Amniotic stem cell (primary cell): ENCODE measurements at regions not wholly inside any gene's neighbourhood (a gene's known extent, or its start where the extent isn't known, plus 50 kb on each side); places are given as distances from the start of the nearest gene placed in this dataset.

Source experiments
- DNase-seq: peaks from one replicate; lab custom pipeline; 2025; lab: John Stamatoyannopoulos, UW

DNA sequence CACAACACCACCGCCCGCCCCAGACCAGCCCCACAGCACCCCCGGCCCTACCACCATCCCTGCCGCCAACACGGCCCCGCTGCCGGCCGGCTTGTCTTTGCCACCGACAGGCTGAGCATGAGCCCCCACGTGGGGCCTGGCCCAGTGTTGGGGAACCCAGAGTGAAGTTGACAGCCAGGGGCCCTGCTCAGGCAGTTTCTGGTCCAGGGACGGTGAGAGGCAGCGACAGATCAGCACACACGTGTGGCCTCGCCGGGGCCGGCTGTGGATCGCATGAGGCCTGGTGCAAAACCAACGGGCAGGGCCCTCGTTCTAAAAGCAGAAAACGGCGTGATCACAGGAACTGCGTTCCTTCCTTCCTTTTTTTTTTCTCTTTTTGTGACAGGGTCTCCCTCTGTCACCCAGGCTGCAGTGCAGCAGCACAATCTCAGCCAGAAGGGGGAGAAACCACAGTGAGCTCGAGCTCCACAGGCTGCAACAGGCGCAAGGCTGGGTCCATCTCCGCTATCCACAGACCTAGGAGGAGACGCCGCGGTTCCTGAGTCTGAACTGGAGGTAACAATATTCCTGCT is 50.5 kb upstream of the FBRSL1 start:
- DNase-seq = no peak

DNA sequence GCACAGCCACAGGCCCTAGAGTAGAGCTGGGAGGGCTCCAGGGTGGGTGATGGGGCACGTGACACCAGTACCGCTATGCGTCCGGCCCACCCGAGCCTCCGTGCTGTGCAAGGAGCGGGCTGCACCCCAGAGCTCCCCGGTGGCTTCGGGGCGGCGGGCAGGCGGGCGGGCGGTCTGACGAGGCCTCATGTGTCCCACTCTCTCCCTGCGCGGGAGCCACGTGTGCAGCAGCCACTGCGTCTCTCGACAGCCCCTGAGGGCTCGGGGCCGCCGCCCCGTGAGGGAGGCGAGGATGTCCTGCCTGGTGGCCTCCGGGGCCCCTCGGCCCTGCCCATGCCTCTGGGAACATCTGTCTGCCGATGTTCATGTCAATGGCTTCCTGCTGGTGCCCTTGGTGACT is 51.2 kb upstream of the FBRSL1 start:
- no peak for DNase-seq

DNA sequence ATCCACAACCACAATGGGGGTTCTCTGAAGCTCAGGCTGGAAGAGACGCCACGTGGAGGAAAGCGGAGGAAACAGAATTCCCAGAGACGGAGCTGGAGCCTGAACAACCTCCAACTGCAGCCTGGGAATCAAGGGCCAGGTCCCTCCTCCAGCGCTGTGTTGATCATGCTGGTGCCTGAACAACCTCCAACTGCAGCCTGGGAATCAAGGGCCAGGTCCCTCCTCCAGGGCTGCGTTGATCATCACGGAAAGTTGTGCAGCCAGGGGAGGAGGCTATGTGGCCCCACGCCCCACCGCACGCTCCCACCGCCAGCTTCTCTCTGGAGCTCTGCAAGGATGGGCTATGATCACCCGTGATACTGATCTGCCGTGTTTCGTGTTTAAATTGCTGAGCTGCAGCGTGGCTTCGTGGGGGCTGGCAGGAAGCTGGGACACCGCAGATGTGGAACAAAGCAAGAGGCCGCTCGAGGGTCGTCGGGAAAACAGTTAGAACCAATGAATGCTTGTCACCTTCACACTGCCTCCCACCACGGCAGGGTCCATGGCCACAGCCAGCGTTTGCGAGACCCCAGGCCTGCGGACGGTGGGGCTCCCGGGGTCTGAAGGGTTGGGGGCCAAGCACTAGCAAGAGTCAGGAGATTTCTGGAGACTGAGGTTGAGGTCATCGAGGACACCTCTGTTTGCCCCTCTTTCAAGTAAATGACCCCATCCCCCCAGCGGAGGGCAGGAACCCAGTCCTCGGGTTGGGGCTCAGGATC is 51.8 kb upstream of the FBRSL1 start:
- DNase-seq = no peak

DNA sequence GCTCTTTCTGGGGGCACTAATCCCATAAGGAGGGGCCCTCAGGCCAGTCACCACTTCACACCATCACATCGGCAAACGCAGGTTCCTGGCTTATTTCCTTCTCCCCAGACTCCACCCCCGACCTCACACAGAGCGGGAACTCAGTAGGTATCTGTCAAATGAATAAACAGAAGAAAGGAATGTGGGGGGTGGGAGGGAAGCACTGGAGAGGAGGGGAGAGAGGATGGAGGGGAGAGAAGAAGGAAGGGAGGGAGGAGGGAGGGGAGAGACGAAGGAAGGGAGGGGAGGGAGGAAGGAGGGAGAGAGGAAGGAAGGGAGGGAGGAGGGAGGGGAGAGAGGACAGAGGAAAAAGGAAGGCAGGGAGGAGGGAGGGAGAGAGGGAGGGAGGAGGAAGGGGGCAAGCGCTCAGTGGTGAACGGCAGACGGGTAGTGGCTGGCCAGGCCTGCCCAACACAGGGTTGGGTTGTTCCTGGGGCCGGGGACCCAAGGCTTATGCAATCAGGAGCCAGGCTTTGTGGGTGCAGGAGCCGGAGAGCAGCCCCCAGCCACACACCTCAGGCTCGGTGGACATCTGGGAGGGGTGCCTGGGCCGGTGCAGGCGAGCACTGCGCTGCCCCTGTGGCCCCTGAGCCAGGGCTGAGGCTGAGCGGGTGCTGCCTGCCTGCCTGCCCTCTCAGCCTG is 52.6 kb upstream of the FBRSL1 start:
- no peak for DNase-seq

DNA sequence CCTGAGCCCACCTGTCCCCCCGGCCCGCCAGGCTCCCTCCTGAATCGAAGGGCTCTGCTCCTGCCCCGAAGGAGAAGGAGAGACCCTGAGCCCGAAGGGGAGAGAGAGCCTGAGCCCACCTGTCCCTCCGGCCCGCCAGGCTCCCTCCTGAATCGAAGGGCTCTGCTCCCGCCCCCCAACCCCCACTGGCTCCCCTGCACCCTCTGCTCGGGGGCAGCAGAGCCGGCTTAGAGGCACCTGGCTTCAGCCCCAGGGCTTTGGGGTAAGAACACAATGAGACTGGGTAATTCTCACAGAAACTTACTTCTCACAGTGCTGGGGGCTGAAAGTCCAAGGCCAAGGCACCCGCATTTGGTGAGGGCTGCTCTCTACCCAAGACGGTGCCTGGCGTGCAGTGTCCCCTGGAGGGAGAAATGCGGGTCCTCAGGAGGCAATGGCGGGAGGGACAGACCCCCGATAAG is 53.1 kb upstream of the FBRSL1 start:
- DNase-seq = no peak

DNA sequence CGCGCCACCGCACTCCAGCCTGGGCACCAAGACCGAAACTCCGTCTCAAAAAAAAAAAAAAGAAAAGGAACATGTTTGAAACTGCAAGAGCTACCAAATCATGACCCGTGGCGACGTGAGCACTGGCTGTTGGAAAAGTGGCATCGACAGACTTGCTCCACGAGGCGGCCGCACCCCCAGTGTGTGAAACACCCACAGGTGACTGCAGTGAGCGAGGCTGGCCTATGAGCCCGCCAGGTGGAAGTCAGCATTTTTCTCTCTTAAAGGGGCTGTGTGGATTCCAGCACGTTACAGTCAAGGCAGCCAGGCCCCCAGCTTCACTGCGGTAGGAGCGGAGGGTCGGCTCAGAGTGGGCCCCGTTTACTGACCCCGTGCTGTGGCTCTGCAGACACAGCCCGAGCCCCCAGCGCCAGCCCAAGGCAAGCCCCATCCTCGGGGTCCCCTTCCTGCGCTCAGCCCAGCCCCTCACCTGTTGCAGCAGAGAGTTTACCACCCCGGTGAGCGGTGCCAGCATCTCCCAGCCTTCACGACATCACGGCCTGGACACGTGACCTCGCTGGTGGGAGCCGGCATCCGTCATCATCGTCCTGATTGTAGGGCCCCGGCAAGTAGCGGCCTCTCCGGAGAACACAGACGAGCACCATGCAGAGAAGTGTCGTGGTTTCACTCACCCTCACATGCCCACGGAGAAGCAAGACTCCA is 54.3 kb upstream of the FBRSL1 start:
- no peak for DNase-seq

DNA sequence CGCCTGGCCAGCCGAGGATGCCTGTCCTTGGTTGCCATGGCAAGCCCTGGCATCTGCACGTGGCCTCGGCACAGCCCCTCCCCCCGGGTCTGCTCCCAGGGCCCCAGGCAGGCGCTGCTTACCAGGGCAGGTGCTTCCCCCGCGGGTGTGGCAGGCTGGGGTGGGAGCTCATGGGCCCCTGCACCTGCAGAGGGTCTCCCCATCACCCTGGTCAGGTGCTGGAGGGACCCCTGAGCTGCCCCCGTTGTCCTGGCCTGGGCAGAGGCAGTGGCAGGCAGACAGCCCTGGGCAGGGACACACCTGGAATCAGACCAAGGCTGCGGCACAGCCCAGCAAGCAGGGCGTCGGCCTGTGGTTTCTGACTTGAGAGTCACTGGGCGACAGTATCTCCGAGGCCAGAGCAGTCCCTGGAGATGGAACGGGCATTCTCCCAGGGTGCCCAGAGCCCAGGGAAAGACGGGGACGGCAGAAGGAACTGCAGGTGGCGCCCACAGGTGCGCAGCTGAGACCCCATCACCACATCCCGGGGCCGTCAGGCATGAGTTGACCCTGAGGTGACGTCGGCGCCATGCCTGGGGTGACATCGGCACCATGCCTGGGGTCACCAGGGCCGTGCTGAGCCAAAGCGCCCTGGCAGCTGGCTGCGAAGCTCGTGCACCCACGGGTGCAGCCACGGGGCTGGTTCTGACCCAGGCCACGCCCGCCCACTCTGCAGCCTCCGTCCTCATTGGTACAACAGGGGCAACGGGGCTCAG is 56.1 kb upstream of the FBRSL1 start:
- DNase-seq = no peak

DNA sequence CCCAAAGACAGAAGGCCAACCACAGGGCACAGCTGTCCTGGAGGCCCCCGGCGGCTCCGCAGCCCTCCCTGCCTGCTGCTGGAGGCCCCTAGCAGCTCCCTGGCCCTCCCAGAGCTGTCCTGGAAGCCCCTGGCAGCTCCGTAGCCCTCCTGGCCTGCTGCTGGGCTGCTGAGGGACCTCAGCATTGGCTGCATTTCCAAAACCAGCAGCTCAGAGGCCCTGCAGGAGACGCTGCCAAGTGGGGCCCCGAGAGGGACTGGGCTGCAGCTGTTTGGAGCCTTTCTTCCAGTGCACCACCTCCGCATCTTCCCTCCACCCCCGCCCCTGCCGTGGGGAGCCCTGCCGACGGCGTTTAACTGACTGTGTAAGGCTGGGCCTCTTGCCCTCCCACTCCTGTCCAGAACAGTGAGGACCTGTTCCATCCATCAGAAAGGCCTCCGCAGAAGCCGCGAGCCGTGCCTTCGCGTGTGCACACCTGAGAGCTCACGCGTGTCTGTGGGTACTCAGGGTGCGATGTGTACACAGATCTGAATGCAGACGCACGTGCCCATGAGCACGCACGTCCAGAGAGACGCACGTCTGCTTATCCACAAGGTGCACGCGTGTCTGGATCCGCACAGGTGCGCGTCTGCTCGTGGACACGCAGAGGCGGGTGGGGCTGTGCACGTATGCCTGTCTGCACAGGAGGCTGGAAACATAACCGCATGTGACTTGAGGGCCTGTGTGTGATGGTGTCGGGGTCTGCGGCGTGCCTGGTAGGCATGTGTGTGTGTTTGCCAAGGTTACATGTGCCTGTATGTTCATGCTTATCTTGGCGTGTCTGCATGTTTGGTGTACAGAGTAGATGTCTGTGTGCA is 57.0 kb upstream of the FBRSL1 start:
- no peak for DNase-seq

DNA sequence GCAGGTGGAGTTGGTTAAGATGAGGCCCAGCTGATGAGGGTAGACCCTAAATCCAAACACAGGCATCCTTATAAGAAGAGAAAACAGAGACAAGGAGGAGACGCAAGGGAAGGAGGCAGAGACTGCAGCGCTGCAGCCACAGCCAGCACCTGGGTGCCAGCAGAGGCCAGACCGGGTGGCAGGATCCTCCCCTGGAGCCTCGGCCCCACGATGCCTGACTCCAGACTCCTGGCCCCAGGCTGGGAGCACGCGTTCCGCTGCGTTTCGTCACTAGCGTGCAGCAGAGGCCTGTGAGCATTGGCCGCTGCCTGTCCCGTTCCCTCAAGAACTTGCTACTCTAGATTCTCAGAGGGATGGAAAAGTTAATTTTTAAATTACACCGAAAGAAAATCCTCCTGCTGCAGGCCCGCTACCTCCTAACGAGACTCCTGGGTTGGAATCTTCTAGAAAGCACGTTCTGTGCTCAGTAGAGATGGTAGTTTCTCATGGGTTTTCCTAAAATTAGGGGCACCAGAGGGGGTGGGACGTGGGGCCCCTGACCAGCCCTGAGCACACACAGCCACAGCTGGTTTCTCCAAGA is 57.7 kb upstream of the FBRSL1 start:
- DNase-seq = no peak

DNA sequence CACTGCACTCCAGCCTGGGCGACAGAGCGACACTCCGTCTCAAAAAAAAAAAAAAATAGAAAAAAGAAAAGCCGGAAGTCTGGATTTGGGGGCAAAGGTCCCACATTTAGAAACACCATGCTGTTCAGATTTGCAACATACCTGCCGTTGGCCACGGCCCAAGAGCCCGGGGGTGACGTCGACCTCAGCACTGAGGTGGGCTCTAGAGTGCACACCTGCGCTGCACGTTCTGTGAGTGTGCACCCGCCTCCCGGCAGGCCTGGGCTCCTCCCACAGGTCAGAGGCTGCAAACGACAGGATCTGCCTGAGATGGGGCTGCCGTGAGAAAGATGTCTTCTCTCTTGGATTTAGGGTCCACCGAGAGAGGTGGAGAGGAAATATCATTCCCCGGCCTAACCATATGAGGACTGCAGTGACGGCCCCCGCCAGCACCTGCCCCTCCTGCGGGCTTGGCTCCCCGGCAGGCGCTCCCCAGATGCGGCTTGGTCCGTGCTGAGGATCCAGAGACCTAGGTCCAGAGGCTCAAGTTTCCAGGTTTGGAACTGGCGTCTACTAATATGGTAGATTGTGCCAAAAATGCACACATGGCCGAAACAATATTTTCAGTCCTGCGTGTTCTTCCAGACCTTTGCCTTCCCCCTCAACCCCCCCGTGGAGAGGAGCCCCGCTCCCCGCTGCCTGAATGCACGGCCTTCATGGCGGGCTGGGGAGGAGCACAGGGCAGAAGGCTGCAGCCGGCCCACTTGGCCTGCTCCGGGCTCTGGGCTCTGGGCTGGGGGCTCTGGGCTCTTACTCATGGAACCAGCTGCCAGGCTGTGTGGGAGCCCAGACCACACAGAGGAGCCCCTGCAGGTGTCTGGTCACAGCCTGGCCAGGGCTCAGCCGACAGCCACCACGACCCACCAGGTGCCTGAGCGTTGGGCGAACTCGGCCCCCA is 58.8 kb upstream of the FBRSL1 start:
- no peak for DNase-seq

DNA sequence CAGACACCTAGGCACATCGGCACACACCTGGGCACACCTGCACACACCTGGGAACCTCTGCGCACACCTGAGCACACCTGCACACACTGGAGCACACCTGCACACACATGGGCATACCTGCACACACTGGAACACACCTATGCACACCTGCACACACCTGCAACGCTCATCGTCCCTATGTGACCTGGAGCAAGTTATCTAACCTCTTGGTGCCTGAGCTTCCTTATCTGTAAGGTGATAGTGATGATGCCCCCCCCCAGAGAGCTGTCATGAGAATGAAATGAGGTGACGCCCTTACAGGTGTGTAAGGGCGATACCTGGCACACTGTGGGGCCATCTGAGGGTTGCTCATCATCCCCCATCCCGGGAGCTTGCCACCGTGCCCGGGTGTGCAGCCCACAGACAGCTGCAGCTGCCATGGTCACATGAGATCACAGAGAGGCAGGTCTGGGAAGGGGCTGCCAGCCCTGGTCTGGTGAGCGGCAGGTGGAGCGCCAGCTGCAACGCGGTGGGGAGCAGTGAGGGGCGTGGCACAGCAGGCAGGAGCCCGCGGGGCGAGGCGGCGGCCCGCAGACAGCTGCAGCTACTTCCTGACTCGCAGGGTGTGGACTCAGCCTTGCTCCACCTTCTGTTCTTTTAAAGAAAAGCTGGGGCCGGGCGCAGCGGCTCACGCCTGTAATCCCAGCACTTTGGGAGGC is 59.9 kb upstream of the FBRSL1 start:
- no peak for DNase-seq

DNA sequence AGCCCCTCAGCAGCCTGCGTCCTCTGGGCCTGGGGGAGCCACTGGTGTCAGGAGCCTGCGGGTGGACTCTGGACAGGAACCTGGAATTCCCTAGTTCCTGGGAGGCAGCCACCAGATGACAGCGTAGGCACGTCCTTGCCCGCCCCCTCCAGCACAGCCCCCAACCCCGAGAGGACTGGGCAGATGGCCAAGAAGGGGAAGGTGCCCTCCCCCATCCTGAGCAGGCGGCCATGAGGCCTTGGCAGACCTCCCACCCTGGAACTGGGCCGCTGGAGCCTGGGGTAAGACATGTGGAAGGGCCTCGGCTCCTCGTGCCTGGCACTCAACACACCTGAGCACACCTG is 60.4 kb upstream of the FBRSL1 start:
- no peak for DNase-seq

DNA sequence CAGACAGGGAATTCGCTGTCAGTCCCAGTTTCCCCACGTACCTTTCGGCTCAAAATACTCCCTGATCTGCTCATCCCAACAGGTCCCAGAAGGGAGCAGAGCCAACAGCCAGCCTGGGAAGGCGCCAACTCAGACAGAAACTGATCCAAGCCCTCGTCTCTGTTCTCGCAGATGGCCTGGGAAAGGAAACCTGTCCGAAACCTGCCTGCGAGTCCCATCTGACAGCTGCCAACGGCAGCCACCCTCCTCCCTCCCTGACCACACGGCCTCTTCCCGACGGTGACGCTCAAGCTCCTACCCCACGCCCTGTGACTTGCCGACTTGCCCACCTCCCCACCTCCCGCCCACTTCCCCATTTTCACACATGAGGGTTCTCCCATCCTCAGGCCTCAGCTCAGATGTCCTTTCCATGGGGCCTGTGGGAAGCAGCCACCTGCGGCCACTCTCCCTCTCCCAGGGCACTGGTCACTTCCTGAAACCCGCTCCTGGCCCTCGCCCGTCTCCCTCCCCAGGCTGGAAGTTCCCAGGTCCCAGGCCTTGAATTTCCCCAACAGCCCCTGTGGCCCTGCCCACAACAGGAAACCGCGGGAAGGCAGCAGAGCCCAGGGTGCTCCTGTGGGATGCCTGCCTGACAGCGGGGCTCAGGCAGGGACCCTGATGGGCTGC is 60.9 kb upstream of the FBRSL1 start:
- DNase-seq = no peak

DNA sequence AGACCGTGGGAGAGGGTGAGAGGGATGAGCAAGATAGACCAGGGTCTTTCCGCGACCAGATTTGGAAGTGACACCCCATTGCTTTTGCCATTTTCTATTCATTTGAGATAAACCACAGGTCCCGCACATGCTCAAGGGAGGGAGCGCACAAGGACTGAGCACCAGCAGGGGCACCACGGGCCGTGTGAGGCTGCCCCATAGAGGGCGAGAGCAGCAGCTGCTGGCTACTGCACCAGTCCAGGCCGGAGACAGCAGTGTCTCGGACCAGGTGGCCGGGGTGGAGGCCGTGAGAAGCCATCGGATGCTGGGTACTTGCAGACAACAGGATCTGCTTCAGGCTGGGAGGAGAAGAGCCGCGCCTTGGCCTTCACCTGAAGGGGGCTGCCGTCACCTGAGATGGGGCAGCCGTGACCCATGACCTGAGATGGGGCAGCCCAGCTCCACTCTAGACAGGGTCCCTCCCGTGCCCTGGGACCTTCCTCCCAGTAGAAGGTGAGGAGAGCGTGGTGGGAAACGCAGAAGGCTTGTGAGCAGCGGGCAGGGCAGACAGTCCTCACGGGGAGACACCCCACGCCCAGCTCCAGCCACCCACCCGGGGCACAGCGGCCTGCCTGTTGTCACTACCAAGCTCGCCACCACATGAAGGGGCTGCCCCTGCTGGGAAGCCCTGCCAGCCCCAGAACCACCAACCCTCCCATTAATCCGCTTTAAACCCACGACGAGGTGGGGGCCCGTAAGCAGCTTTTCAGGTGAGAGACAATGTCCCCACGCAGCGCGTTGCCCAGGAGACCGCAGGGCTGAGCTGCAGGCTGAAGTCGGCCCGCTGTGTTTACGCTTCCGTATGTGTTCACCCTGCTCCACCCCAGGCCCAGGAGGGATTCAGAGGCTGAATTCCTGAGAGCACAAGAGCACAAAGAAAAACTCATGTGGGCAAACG is 61.7 kb upstream of the FBRSL1 start:
- no peak for DNase-seq

DNA sequence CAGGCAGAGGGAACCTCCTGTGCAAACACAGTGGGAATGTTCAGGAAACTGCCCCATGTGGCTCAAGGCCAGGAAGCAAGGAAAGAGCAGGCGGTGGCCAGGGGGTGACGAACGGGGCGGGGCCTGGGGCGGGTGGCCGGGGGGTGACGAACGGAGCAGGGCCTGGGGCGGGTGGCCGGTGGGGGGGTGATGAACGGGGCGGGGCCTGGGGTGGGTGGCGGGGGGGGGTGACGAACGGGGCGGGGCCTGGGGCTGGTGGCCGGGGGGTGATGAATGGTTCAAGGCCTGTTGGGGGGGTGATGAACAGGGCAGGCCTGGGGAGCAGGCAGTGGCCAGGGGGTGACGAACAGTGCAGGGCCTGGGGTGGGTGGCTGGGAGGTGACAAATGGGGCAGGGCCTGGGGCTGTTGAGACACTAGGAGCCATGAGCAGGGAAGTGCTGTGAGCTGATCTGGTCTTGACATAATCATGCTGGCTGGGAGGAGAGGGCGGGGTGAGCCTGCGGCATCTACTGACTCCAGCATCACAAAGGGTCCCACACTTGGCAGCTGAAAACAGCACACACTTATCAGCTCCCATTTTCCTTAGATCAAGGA is 62.7 kb upstream of the FBRSL1 start:
- DNase-seq = no peak

DNA sequence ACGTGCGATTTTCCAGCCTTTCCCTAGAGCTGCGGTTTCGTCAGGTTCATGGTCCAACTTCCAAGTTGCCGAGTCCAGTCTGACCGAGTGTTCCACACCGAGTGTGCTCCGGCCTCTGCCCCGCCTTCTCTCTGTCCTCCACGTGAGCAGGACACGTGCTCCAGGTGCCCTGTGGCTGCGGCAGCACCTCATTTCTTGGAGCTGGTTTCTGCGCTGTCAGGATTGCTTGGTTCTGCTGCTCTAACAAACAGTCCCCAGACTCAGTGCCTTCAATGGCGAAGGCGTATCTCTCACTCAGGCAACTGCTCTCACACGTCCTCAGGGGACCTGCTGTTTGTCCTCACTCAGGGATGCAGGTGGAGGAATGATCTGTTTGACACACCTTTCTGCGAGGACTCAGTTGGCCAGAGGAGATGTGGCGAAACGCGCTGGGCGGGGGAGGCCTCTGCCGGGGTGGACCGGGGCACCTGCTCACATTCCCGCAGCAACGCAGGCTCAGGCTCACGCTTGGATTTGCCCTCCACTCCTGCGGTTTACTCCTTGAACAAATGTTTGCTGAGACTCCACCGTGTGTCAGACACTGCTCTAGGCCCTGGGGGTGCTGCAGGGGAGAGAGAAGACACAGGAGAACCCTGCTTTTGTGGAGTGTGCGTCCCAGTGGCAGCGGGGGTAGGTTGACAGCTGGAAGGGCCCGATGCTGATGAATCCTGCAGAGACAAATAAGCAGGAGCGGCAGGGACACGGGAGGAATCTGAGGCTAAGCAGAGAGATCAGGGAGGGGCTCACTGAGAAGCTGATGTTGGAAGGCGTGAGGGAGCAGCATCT is 63.4 kb upstream of the FBRSL1 start:
- DNase-seq = no peak
